Uterus (tissue), 2 donors: ENCODE measurements at regions not wholly inside any gene's neighbourhood (a gene's known extent, or its start where the extent isn't known, plus 50 kb on each side); places are given as distances from the start of the nearest gene placed in this dataset.

Source experiments
- POLR2A ChIP-seq, 2 donors: fragments of 450-650 bp; IDR thresholded peaks; one replicate each; pipeline ENCODE4 v1.6.1; 2016; ENCODE audit warnings: antibody characterized with exemption in 2 of 2, mild to moderate bottlenecking in 1 of 2, moderate library complexity in 1 of 2
- TF ChIP-seq, protein P1 (sequence below), 4 experiments: fragments of 200-600 bp in 2 of 4; fragments of 450-650 bp in 2 of 4; sonication (generic) in 2 of 4; IDR thresholded peaks; one replicate each; pipeline ENCODE4 v1.5.1; 2016 to 2019; ENCODE audit warnings: antibody characterized with exemption in 4 of 4, mild to moderate bottlenecking in 2 of 4, moderate library complexity in 1 of 4

GRCh38 chr4:129490516-129490915 is 394.6 kb downstream of the C4orf33 start:
- TF ChIP-seq, protein P1, sequence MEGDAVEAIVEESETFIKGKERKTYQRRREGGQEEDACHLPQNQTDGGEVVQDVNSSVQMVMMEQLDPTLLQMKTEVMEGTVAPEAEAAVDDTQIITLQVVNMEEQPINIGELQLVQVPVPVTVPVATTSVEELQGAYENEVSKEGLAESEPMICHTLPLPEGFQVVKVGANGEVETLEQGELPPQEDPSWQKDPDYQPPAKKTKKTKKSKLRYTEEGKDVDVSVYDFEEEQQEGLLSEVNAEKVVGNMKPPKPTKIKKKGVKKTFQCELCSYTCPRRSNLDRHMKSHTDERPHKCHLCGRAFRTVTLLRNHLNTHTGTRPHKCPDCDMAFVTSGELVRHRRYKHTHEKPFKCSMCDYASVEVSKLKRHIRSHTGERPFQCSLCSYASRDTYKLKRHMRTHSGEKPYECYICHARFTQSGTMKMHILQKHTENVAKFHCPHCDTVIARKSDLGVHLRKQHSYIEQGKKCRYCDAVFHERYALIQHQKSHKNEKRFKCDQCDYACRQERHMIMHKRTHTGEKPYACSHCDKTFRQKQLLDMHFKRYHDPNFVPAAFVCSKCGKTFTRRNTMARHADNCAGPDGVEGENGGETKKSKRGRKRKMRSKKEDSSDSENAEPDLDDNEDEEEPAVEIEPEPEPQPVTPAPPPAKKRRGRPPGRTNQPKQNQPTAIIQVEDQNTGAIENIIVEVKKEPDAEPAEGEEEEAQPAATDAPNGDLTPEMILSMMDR (IDR thresholded peaks at IDR 0.05): no peak
- no peak for TF ChIP-seq POLR2A (IDR thresholded peaks at IDR 0.05)
